Loucy (cell line): ENCODE measurements at regions not wholly inside any gene's neighbourhood (a gene's known extent, or its start where the extent isn't known, plus 50 kb on each side); places are given as distances from the start of the nearest gene placed in this dataset.

Experiments used
- H2AFZ ChIP-seq: fragments of 200-600 bp; sonication (generic); 2 replicates; pipeline ENCODE4 v1.6.0; 2016; ENCODE audit warnings: antibody characterized with exemption, mild to moderate bottlenecking, low read length, moderate library complexity
- H3F3A ChIP-seq: fragments of 200-600 bp; 2 replicates; pipeline ENCODE4 v1.6.0; 2016; ENCODE audit warnings: antibody characterized with exemption, low read depth, mild to moderate bottlenecking
- H3K27me3 ChIP-seq: fragments of 200-600 bp; sonication (generic); 2 replicates; pipeline ENCODE4 v1.6.1; 2014; ENCODE audit warnings: low read length, mild to moderate bottlenecking; ENCODE audit not compliant: insufficient read depth, poor library complexity, severe bottlenecking
- H3K36me3 ChIP-seq: fragments of 200-600 bp; sonication (generic); 2 replicates; pipeline ENCODE4 v1.6.1; 2016; ENCODE audit warnings: low read length; ENCODE audit not compliant: insufficient read depth
- H3K4me1 ChIP-seq: fragments of 200-600 bp; sonication (generic); 2 replicates; pipeline ENCODE4 v1.5.1; 2014; ENCODE audit warnings: low read length, mild to moderate bottlenecking; ENCODE audit not compliant: insufficient read depth, poor library complexity, severe bottlenecking
- H3K4me2 ChIP-seq: fragments of 200-600 bp; sonication (generic); 2 replicates; pipeline ENCODE4 v1.6.0; 2014; ENCODE audit warnings: antibody characterized with exemption, low read length, low read depth, mild to moderate bottlenecking; ENCODE audit not compliant: poor library complexity, severe bottlenecking
- H3K4me3 ChIP-seq: fragments of 200-600 bp; sonication (generic); 2 replicates; pipeline ENCODE4 v1.5.1; 2014; ENCODE audit warnings: low read length, mild to moderate bottlenecking, mixed read lengths; ENCODE audit not compliant: poor library complexity, severe bottlenecking
- H3K79me2 ChIP-seq: fragments of 200-600 bp; sonication (generic); 2 replicates; pipeline ENCODE4 v1.6.1; 2014; ENCODE audit warnings: low read length; ENCODE audit not compliant: insufficient read depth
- H3K9ac ChIP-seq: fragments of 200-600 bp; sonication (generic); 2 replicates; pipeline ENCODE4 v1.6.0; 2014; ENCODE audit warnings: mild to moderate bottlenecking, low read depth, low read length, moderate library complexity; ENCODE audit not compliant: poor library complexity, severe bottlenecking
- H3K9me2 ChIP-seq: fragments of 200-600 bp; sonication (generic); replicated peaks from 2 replicates; pipeline ENCODE4 v1.6.1; 2016; ENCODE audit warnings: low read depth, low read length, mixed read lengths
- H3K9me3 ChIP-seq: fragments of 200-600 bp; sonication (generic); 2 replicates; pipeline ENCODE4 v1.6.1; 2014; ENCODE audit warnings: mild to moderate bottlenecking, antibody characterized with exemption, low read length, low read depth; ENCODE audit not compliant: insufficient read depth
- H4K20me1 ChIP-seq: fragments of 200-600 bp; sonication (generic); 2 replicates; pipeline ENCODE4 v1.6.0; 2014; ENCODE audit warnings: antibody characterized with exemption, low read length, mild to moderate bottlenecking; ENCODE audit not compliant: insufficient read depth, poor library complexity, severe bottlenecking
- CTCF ChIP-seq: fragments of 200-600 bp; sonication (generic); conservative IDR thresholded peaks from 2 replicates; pipeline ENCODE4 v1.5.1; 2014; ENCODE audit warnings: mild to moderate bottlenecking, antibody characterized with exemption, low read length
- EZH2phosphoT487 ChIP-seq: fragments of 200-600 bp; IDR thresholded peaks from 2 replicates; pipeline ENCODE4 v1.6.1; 2018; ENCODE audit warnings: antibody characterized with exemption, mild to moderate bottlenecking, moderate library complexity, borderline replicate concordance

GRCh38 chr2:230593765-230594164, 118.9 kb upstream of the CAB39 start:
- no peaks in the 10 kb centered on the region for H3K79me2 ChIP-seq
- no peak overlapping the region for H3K4me2 ChIP-seq
- no peaks in the 10 kb centered on the region for H3K9me2 ChIP-seq
- no peaks in the 10 kb centered on the region for H3K27me3 ChIP-seq
- peaks cover 18% of the 10 kb centered on the region for H3K4me1 ChIP-seq
- H3K9me3 ChIP-seq = no peaks in the 10 kb centered on the region
- H3F3A ChIP-seq = no peaks in the 10 kb centered on the region
- no peak overlapping the region for H3K4me3 ChIP-seq
- no peak overlapping the region for H3K9ac ChIP-seq
- H2AFZ ChIP-seq = no peak overlapping the region
- no peak for TF ChIP-seq EZH2phosphoT487
- TF ChIP-seq CTCF = no peak
- H4K20me1 ChIP-seq = no peaks in the 10 kb centered on the region
- H3K36me3 ChIP-seq = no peaks in the 10 kb centered on the region

- Histone ChIP-seq H3K4me1 (peaks cover 18% of the 10 kb centered on the region), H3K36me3 (no peaks in the 10 kb centered on the region), H3K9me3 (no peaks in the 10 kb centered on the region), H4K20me1 (no peaks in the 10 kb centered on the region), H3K9ac (no peak overlapping the region), H3K9me2 (no peaks in the 10 kb centered on the region), H3K4me3 (no peak overlapping the region), H3F3A (no peaks in the 10 kb centered on the region), H3K79me2 (no peaks in the 10 kb centered on the region), H3K27me3 (no peaks in the 10 kb centered on the region), H2AFZ (no peak overlapping the region), H3K4me2 (no peak overlapping the region)
- no peak for TF ChIP-seq EZH2phosphoT487
Measured at GRCh38 chr2:230594286-230594840, 118.3 kb upstream of the CAB39 start.

GRCh38 chr2:230599853-230600252, 112.8 kb upstream of the CAB39 start:
- H3K4me3 ChIP-seq = no peak overlapping the region

More at GRCh38 chr2:230599853-230600252, 112.8 kb upstream of the CAB39 start:
- TF ChIP-seq EZH2phosphoT487 = no peak
- TF ChIP-seq CTCF = no peak
- H3K79me2 ChIP-seq = no peaks in the 10 kb centered on the region
- H3K27me3 ChIP-seq = no peaks in the 10 kb centered on the region
- no peak overlapping the region for H3K9ac ChIP-seq
- H2AFZ ChIP-seq = no peak overlapping the region
- H3K9me3 ChIP-seq = no peaks in the 10 kb centered on the region
- no peak overlapping the region for H3K4me2 ChIP-seq
- H3K9me2 ChIP-seq = no peaks in the 10 kb centered on the region
- no peaks in the 10 kb centered on the region for H4K20me1 ChIP-seq
- no peaks in the 10 kb centered on the region for H3F3A ChIP-seq
- peaks cover 34% of the 10 kb centered on the region for H3K4me1 ChIP-seq
- H3K36me3 ChIP-seq = no peaks in the 10 kb centered on the region
